KMS-11 (cell line): ENCODE measurements at regions not wholly inside any gene's neighbourhood (a gene's known extent, or its start where the extent isn't known, plus 50 kb on each side); places are given as distances from the start of the nearest gene placed in this dataset.

Experiments
- H2AFZ ChIP-seq: fragments of 200-600 bp; sonication (generic); 2 replicates; pipeline ENCODE4 v1.6.1; 2016; ENCODE audit warnings: antibody characterized with exemption, mixed run types, low read depth
- H3K27ac ChIP-seq: fragments of 200-600 bp; sonication (generic); 2 replicates; pipeline ENCODE4 v1.6.1; 2016; ENCODE audit warnings: mild to moderate bottlenecking, mixed run types
- H3K27me3 ChIP-seq: fragments of 200-600 bp; sonication (generic); 2 replicates; pipeline ENCODE4 v1.6.1; 2017; ENCODE audit warnings: mild to moderate bottlenecking, low read depth, mixed run types, moderate library complexity; ENCODE audit not compliant: insufficient read depth
- H3K36me3 ChIP-seq: fragments of 200-600 bp; sonication (generic); 2 replicates; pipeline ENCODE4 v1.6.1; 2017; ENCODE audit warnings: mild to moderate bottlenecking, mixed run types; ENCODE audit not compliant: insufficient read depth
- H3K4me1 ChIP-seq: fragments of 200-600 bp; sonication (generic); 2 replicates; pipeline ENCODE4 v1.6.1; 2016; ENCODE audit warnings: mild to moderate bottlenecking, low read depth, mixed run types; ENCODE audit not compliant: poor library complexity, severe bottlenecking
- H3K4me2 ChIP-seq: fragments of 200-600 bp; sonication (generic); 2 replicates; pipeline ENCODE4 v1.7.0; 2016; ENCODE audit warnings: mild to moderate bottlenecking, mixed run types
- H3K4me3 ChIP-seq: fragments of 200-600 bp; sonication (generic); IDR thresholded peaks from 2 replicates; pipeline ENCODE4 v1.6.1; 2017; ENCODE audit warnings: low read depth, low read length, mixed read lengths; ENCODE audit not compliant: insufficient read depth
- H3K79me2 ChIP-seq: fragments of 200-600 bp; sonication (generic); 2 replicates; pipeline ENCODE4 v1.6.1; 2016; ENCODE audit warnings: low read depth, mixed run types; ENCODE audit not compliant: insufficient read depth
- H3K9ac ChIP-seq: fragments of 200-600 bp; sonication (generic); 2 replicates; pipeline ENCODE4 v1.6.1; 2016; ENCODE audit warnings: mild to moderate bottlenecking, mixed run types
- H4K20me1 ChIP-seq: fragments of 200-600 bp; sonication (generic); 2 replicates; pipeline ENCODE4 v1.6.1; 2016; ENCODE audit warnings: mild to moderate bottlenecking, mixed run types; ENCODE audit not compliant: insufficient read depth
- CTCF ChIP-seq: fragments of 200-600 bp; sonication (generic); conservative IDR thresholded peaks from 2 replicates; pipeline ENCODE4 v1.6.1; 2017; ENCODE audit warnings: low read depth, mild to moderate bottlenecking, antibody characterized with exemption, low read length, moderate library complexity, mixed read lengths

- no peak overlapping the region for H3K27ac ChIP-seq
- no peak overlapping the region for H3K9ac ChIP-seq
- H2AFZ ChIP-seq = no peak overlapping the region
- no peak for TF ChIP-seq CTCF
- H3K79me2 ChIP-seq = no peaks in the 10 kb centered on the region
- no peak overlapping the region for H3K4me3 ChIP-seq
- no peaks in the 10 kb centered on the region for H3K27me3 ChIP-seq
- H3K4me2 ChIP-seq = no peak overlapping the region
- H4K20me1 ChIP-seq = no peaks in the 10 kb centered on the region
- H3K36me3 ChIP-seq = no peaks in the 10 kb centered on the region
- H3K4me1 ChIP-seq = no peaks in the 10 kb centered on the region
These were observed 765.8 kb upstream of the ROBO1 start for GRCh38 chr3:80533553-80533952.

GRCh38 chr3:80526153-80526552 is 758.4 kb upstream of the ROBO1 start:
- Histone ChIP-seq H4K20me1 (no peaks in the 10 kb centered on the region), H3K27me3 (no peaks in the 10 kb centered on the region), H2AFZ (no peak overlapping the region), H3K4me3 (no peak overlapping the region), H3K4me2 (no peak overlapping the region), H3K9ac (no peak overlapping the region), H3K36me3 (no peaks in the 10 kb centered on the region), H3K4me1 (no peaks in the 10 kb centered on the region), H3K79me2 (no peaks in the 10 kb centered on the region), H3K27ac (no peak overlapping the region)
- TF ChIP-seq CTCF = no peak

DNA sequence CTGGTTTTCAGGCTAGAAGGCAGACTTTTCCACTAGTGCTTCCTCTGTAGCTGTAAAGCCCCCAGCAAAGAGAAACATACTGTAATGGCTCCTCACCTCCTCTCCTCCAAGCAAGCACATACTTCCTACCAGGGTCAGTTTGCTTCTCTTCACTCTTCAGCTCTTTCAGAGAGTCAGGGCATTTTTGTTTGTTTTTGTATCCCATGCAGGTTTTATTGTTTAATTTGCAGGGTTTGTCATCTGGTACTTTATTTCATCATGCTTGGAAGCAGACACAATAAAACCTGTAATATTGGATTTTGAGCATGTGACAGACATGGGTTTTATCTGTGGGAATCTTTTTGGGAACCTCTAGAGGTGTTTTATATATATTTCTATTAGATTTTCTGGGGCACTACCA is 753.3 kb upstream of the ROBO1 start:
- Histone ChIP-seq H3K27ac (no peak overlapping the region), H3K4me2 (no peak overlapping the region), H3K4me1 (no peaks in the 10 kb centered on the region), H2AFZ (no peak overlapping the region), H3K79me2 (no peaks in the 10 kb centered on the region), H3K36me3 (no peaks in the 10 kb centered on the region), H3K27me3 (no peaks in the 10 kb centered on the region), H3K9ac (no peak overlapping the region), H3K4me3 (no peak overlapping the region), H4K20me1 (no peaks in the 10 kb centered on the region)
- TF ChIP-seq CTCF = no peak

- H3K79me2 ChIP-seq = no peaks in the 10 kb centered on the region
These were observed 751.6 kb upstream of the ROBO1 start for GRCh38 chr3:80519436-80519835.

More at GRCh38 chr3:80519436-80519835, 751.6 kb upstream of the ROBO1 start:
- TF ChIP-seq CTCF = no peak
- Histone ChIP-seq H3K4me1 (no peaks in the 10 kb centered on the region), H3K27ac (no peak overlapping the region), H3K27me3 (no peaks in the 10 kb centered on the region), H3K9ac (no peak overlapping the region), H3K4me2 (no peak overlapping the region), H4K20me1 (no peaks in the 10 kb centered on the region), H3K36me3 (no peaks in the 10 kb centered on the region), H2AFZ (no peak overlapping the region), H3K4me3 (no peak overlapping the region)
